WTC11 (cell line): ENCODE measurements at regions not wholly inside any gene's neighbourhood (a gene's known extent, or its start where the extent isn't known, plus 50 kb on each side); places are given as distances from the start of the nearest gene placed in this dataset.

Source experiments
- CTCF ChIP-seq: fragments of 200-600 bp; IDR thresholded peaks from 2 replicates; pipeline ENCODE4 v1.8.0; 2022; ENCODE audit warnings: antibody characterized with exemption
- ELF4 ChIP-seq: sonication (generic); formaldehyde crosslinking; IDR thresholded peaks from 2 replicates; pipeline ENCODE4 v1.8.1; 2022; ENCODE audit warnings: low read depth, mild to moderate bottlenecking, moderate library complexity, missing genetic modification reagents
- TP53 ChIP-seq: sonication (generic); formaldehyde crosslinking; IDR thresholded peaks from 2 replicates; pipeline ENCODE4 v1.8.1; 2023; ENCODE audit warnings: mild to moderate bottlenecking, missing genetic modification reagents
- ZNF121 ChIP-seq: sonication (generic); formaldehyde crosslinking; IDR thresholded peaks from 2 replicates; pipeline ENCODE4 v1.8.0; 2023; ENCODE audit warnings: missing genetic modification reagents
- TF ChIP-seq, protein P1 (sequence below): sonication (generic); formaldehyde crosslinking; IDR thresholded peaks from 2 replicates; pipeline ENCODE4 v1.8.0; 2023; ENCODE audit warnings: missing genetic modification reagents, mild to moderate bottlenecking, borderline replicate concordance

GRCh38 chr12:4045786-4046494 lies 172.7 kb upstream of the PARP11 start:
- TF ChIP-seq TP53 (no peak), CTCF (no peak), ELF4 (CRISPR knock-in tag) (no peak), ZNF121 (CRISPR knock-in tag) (no peak)
- TF ChIP-seq, protein P1, sequence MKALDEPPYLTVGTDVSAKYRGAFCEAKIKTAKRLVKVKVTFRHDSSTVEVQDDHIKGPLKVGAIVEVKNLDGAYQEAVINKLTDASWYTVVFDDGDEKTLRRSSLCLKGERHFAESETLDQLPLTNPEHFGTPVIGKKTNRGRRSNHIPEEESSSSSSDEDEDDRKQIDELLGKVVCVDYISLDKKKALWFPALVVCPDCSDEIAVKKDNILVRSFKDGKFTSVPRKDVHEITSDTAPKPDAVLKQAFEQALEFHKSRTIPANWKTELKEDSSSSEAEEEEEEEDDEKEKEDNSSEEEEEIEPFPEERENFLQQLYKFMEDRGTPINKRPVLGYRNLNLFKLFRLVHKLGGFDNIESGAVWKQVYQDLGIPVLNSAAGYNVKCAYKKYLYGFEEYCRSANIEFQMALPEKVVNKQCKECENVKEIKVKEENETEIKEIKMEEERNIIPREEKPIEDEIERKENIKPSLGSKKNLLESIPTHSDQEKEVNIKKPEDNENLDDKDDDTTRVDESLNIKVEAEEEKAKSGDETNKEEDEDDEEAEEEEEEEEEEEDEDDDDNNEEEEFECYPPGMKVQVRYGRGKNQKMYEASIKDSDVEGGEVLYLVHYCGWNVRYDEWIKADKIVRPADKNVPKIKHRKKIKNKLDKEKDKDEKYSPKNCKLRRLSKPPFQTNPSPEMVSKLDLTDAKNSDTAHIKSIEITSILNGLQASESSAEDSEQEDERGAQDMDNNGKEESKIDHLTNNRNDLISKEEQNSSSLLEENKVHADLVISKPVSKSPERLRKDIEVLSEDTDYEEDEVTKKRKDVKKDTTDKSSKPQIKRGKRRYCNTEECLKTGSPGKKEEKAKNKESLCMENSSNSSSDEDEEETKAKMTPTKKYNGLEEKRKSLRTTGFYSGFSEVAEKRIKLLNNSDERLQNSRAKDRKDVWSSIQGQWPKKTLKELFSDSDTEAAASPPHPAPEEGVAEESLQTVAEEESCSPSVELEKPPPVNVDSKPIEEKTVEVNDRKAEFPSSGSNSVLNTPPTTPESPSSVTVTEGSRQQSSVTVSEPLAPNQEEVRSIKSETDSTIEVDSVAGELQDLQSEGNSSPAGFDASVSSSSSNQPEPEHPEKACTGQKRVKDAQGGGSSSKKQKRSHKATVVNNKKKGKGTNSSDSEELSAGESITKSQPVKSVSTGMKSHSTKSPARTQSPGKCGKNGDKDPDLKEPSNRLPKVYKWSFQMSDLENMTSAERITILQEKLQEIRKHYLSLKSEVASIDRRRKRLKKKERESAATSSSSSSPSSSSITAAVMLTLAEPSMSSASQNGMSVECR (CRISPR knock-in tag) = no peak
